Upper lobe of left lung (tissue), 4 donors: ENCODE measurements at regions not wholly inside any gene's neighbourhood (a gene's known extent, or its start where the extent isn't known, plus 50 kb on each side); places are given as distances from the start of the nearest gene placed in this dataset.

ENCODE experiments used
- POLR2A ChIP-seq, 4 donors: fragments of 450-650 bp; IDR thresholded peaks; one replicate each; pipeline ENCODE4 v1.5.1; 2016 to 2017; ENCODE audit warnings: antibody characterized with exemption in 4 of 4, mild to moderate bottlenecking in 2 of 4
- TF ChIP-seq, protein P1 (sequence below), 6 experiments: fragments of 450-650 bp in 4 of 6; fragments of 200-600 bp in 2 of 6; sonication (generic) in 2 of 6; IDR thresholded peaks; one replicate each; pipeline ENCODE4 v1.5.1; 2016 to 2019; ENCODE audit warnings: antibody characterized with exemption in 6 of 6

DNA sequence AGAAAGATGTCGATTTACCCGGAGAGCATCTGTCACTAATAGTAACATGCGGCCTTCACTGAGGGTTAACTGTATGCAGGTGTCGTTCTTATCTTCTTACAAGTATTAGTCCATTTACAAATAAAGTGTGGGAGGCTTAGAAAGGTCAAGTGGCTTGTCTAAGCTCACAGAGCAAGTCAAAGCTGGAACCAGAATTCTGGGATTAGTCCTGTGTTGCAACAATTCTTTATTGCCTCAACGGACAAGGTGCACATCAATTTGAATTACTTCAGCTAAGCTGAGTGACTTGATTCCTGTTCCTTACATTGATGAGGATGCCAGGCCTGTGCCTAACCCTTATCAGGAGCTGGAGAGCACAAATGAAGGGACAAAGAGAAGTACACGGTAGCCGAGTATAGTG is 1193.6 kb downstream of the UQCRFS1 start:
- TF ChIP-seq POLR2A (IDR thresholded peaks at IDR 0.05): no peak
- TF ChIP-seq, protein P1, sequence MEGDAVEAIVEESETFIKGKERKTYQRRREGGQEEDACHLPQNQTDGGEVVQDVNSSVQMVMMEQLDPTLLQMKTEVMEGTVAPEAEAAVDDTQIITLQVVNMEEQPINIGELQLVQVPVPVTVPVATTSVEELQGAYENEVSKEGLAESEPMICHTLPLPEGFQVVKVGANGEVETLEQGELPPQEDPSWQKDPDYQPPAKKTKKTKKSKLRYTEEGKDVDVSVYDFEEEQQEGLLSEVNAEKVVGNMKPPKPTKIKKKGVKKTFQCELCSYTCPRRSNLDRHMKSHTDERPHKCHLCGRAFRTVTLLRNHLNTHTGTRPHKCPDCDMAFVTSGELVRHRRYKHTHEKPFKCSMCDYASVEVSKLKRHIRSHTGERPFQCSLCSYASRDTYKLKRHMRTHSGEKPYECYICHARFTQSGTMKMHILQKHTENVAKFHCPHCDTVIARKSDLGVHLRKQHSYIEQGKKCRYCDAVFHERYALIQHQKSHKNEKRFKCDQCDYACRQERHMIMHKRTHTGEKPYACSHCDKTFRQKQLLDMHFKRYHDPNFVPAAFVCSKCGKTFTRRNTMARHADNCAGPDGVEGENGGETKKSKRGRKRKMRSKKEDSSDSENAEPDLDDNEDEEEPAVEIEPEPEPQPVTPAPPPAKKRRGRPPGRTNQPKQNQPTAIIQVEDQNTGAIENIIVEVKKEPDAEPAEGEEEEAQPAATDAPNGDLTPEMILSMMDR (IDR thresholded peaks at IDR 0.05): no peak
